Dermis microvascular lymphatic vessel endothelial cell (primary cell): ENCODE measurements at regions not wholly inside any gene's neighbourhood (a gene's known extent, or its start where the extent isn't known, plus 50 kb on each side); places are given as distances from the start of the nearest gene placed in this dataset.

Source experiments
- DNase-seq, 2 donors: peaks; one replicate each; pipeline versions ENCODE4 v3.0.0 to v3.0.0-alpha.2; 2010; ENCODE audit warnings: low read depth in 2 of 2

GRCh38 chr2:204046145-204046544 is 109.6 kb downstream of the ICOS start:
- no peak for DNase-seq

- no peak for DNase-seq
Observed at GRCh38 chr2:204049635-204050034, 113.1 kb downstream of the ICOS start.

- DNase-seq, result no peak
Observed at GRCh38 chr2:204050681-204051080, 114.1 kb downstream of the ICOS start.

- peak; percentile 4 to 20 for DNase-seq
Observed at GRCh38 chr2:204051476-204051875, 114.9 kb downstream of the ICOS start.

GRCh38 chr2:204051984-204052556 is 115.5 kb downstream of the ICOS start:
- DNase-seq, result no peak

GRCh38 chr2:204059016-204059415 is 122.5 kb downstream of the ICOS start:
- DNase-seq, result no peak

GRCh38 chr2:204060841-204061240 is 124.3 kb downstream of the ICOS start:
- no peak for DNase-seq

- no peak for DNase-seq
Observed at GRCh38 chr2:204061241-204061640, 124.7 kb downstream of the ICOS start.

- no peak for DNase-seq
Observed at GRCh38 chr2:204064119-204064518, 127.6 kb downstream of the ICOS start.

- no peak for DNase-seq
Observed at GRCh38 chr2:204065566-204065965, 129.0 kb downstream of the ICOS start.

GRCh38 chr2:204066051-204066450 is 129.5 kb downstream of the ICOS start:
- DNase-seq, result no peak

GRCh38 chr2:204069804-204070203 is 133.2 kb downstream of the ICOS start:
- DNase-seq, result no peak

- peak; percentile 16 to 43 for DNase-seq
Observed at GRCh38 chr2:204072443-204073324, 136.1 kb downstream of the ICOS start.

GRCh38 chr2:204074456-204074855 is 137.9 kb downstream of the ICOS start:
- no peak for DNase-seq

GRCh38 chr2:204078003-204078698 is 141.6 kb downstream of the ICOS start:
- DNase-seq, result no peak

GRCh38 chr2:204081487-204082425 is 145.2 kb downstream of the ICOS start:
- DNase-seq, result no peak

GRCh38 chr2:204086167-204086566 is 149.6 kb downstream of the ICOS start:
- no peak for DNase-seq

- DNase-seq, result no peak
Observed at GRCh38 chr2:204089105-204089504, 152.5 kb downstream of the ICOS start.

GRCh38 chr2:204089574-204089973 is 153.0 kb downstream of the ICOS start:
- no peak for DNase-seq

- DNase-seq, result no peak
Observed at GRCh38 chr2:204090021-204090420, 153.5 kb downstream of the ICOS start.

GRCh38 chr2:204104811-204105210 is 168.2 kb downstream of the ICOS start:
- no peak for DNase-seq
